NCI-H82 treated with DMSO at 0.1 percent for 48 hours (cell line): ENCODE measurements at regions not wholly inside any gene's neighbourhood (a gene's known extent, or its start where the extent isn't known, plus 50 kb on each side); places are given as distances from the start of the nearest gene placed in this dataset.
A peak's percentile ranks its signal among the peaks of the same experiment; 100 is the strongest.

Experiments used
- DNase-seq: peaks from one replicate; lab custom pipeline; 2025; ENCODE audit not compliant: unreplicated experiment; lab: John Stamatoyannopoulos, UW

- no peak for DNase-seq
Measured at GRCh38 chr16:35463358-35463757, 2003.9 kb downstream of the TP53TG3F start.

- DNase-seq, result no peak
Measured at GRCh38 chr16:35480361-35480760, 2020.9 kb downstream of the TP53TG3F start.

- DNase-seq, result no peak
Measured at GRCh38 chr16:35480988-35481387, 2021.6 kb downstream of the TP53TG3F start.

- no peak for DNase-seq
Measured at GRCh38 chr16:35485915-35486314, 2026.5 kb downstream of the TP53TG3F start.

- DNase-seq, result peak; percentile 51
Measured at GRCh38 chr16:35492225-35492624, 2032.8 kb downstream of the TP53TG3F start.

- no peak for DNase-seq
Measured at GRCh38 chr16:35497399-35497798, 2038.0 kb downstream of the TP53TG3F start.

- DNase-seq, result peak; percentile 66
Measured at GRCh38 chr16:35506018-35506897, 2046.8 kb downstream of the TP53TG3F start.

GRCh38 chr16:35506898-35507194, 2047.4 kb downstream of the TP53TG3F start:
- DNase-seq, result peak; percentile 1

GRCh38 chr16:35510701-35511100, 2051.3 kb downstream of the TP53TG3F start:
- no peak for DNase-seq

GRCh38 chr16:35516551-35516950, 2057.1 kb downstream of the TP53TG3F start:
- DNase-seq, result no peak

- DNase-seq, result no peak
Measured at GRCh38 chr16:35516971-35517370, 2057.6 kb downstream of the TP53TG3F start.

- DNase-seq, result no peak
Measured at GRCh38 chr16:35523991-35524390, 2064.6 kb downstream of the TP53TG3F start.

GRCh38 chr16:35525979-35526590, 2066.7 kb downstream of the TP53TG3F start:
- DNase-seq, result no peak

- no peak for DNase-seq
Measured at GRCh38 chr16:35532576-35532975, 2073.2 kb downstream of the TP53TG3F start.

- no peak for DNase-seq
Measured at GRCh38 chr16:35533683-35534082, 2074.3 kb downstream of the TP53TG3F start.

GRCh38 chr16:35543486-35543885, 2084.1 kb downstream of the TP53TG3F start:
- no peak for DNase-seq

- no peak for DNase-seq
Measured at GRCh38 chr16:35552763-35553162, 2093.4 kb downstream of the TP53TG3F start.

GRCh38 chr16:35557731-35558130, 2098.3 kb downstream of the TP53TG3F start:
- no peak for DNase-seq

- no peak for DNase-seq
Measured at GRCh38 chr16:35559911-35560636, 2100.7 kb downstream of the TP53TG3F start.

- DNase-seq, result no peak
Measured at GRCh38 chr16:35560637-35560984, 2101.2 kb downstream of the TP53TG3F start.

GRCh38 chr16:35561346-35561745, 2101.9 kb downstream of the TP53TG3F start:
- DNase-seq, result no peak

- no peak for DNase-seq
Measured at GRCh38 chr16:35562471-35562870, 2103.1 kb downstream of the TP53TG3F start.
